ENCODE measurements at regions not wholly inside any gene's neighbourhood (a gene's known extent, or its start where the extent isn't known, plus 50 kb on each side); places are given as distances from the start of the nearest gene placed in this dataset.

DNA sequence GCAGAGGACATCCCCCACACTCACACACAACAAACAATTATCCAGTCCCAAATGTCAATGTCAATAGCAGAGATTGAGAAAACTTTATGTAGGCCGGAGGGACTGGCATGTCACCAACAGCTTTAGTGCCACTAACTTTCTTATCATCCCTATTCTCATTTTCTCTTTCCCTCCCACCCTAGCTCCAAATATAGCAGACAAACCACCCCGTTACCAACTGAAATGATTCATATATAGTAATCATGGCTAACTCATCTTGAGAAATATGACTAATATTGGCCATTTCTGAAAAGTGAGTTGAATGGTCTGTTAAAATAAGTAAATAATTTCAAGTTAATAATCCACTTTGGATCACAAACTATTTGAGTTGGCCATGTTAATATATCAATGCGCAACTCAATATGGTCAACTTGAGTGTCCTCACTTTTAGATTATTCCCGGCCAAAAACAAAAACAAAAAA is 242.1 kb upstream of the RND3 start:
- no peak overlapping the region for H3K9ac ChIP-seq (ENCODE audit: low read length)
- no peaks in the 10 kb centered on the region for H3K79me2 ChIP-seq (ENCODE audit: low read length)
- no peaks in the 10 kb centered on the region for H3K36me3 ChIP-seq (replicated peaks; ENCODE audit: insufficient read depth, low read length)
- no peaks in the 10 kb centered on the region for H4K20me1 ChIP-seq (ENCODE audit: insufficient read depth, low read length)
- H3K9me2 ChIP-seq (replicated peaks; ENCODE audit: insufficient read depth, low read length), result no peaks in the 10 kb centered on the region
- no peak overlapping the region for H2AFZ ChIP-seq (ENCODE audit: low read length)
- no peak overlapping the region for H3K4me2 ChIP-seq (ENCODE audit: low read depth, low read length)
- no peak for DNase-seq
- no peak overlapping the region for H3K4me3 ChIP-seq (ENCODE audit: low read length)
- H3K9me3 ChIP-seq (replicated peaks; ENCODE audit: insufficient read depth, low read length), result no peaks in the 10 kb centered on the region
- H3K4me1 ChIP-seq (ENCODE audit: low read length), result no peaks in the 10 kb centered on the region
- H3F3A ChIP-seq (ENCODE audit: insufficient read depth, low read length), result no peaks in the 10 kb centered on the region
- H3K27me3 ChIP-seq (replicated peaks; ENCODE audit: insufficient read depth, low read length), result no peaks in the 10 kb centered on the region
- no peak overlapping the region for H3K27ac ChIP-seq (ENCODE audit: low read length)
- TF ChIP-seq EZH2 (optimal IDR thresholded peaks at IDR 0.05; ENCODE audit: low read depth, low read length) (no peak), EZH2phosphoT487 (IDR thresholded peaks at IDR 0.05; ENCODE audit: low read length) (no peak)
- TF ChIP-seq, protein P1, sequence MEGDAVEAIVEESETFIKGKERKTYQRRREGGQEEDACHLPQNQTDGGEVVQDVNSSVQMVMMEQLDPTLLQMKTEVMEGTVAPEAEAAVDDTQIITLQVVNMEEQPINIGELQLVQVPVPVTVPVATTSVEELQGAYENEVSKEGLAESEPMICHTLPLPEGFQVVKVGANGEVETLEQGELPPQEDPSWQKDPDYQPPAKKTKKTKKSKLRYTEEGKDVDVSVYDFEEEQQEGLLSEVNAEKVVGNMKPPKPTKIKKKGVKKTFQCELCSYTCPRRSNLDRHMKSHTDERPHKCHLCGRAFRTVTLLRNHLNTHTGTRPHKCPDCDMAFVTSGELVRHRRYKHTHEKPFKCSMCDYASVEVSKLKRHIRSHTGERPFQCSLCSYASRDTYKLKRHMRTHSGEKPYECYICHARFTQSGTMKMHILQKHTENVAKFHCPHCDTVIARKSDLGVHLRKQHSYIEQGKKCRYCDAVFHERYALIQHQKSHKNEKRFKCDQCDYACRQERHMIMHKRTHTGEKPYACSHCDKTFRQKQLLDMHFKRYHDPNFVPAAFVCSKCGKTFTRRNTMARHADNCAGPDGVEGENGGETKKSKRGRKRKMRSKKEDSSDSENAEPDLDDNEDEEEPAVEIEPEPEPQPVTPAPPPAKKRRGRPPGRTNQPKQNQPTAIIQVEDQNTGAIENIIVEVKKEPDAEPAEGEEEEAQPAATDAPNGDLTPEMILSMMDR (IDR thresholded peaks at IDR 0.05; ENCODE audit: low read length), result no peak

DNA sequence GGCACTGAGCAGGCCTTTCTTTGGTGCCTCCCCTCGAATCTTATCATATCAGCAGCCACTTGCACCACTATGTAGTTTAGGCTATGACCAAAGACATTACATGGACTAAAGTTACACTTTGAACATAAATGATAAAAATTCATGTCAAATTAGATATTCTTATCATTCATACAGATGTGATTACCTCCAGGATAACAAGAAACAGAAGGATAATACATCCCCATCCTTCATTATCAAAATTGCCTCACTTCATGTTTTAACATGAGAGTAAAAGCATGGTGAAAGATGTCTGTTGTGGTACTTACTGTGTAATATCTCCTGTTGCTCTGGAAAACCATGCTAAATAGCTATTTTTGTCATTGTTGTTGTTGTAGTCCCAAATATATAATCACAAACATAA is 230.8 kb upstream of the RND3 start:
- Histone ChIP-seq H3K36me3 (replicated peaks; ENCODE audit: insufficient read depth, low read length) (no peaks in the 10 kb centered on the region), H3K79me2 (ENCODE audit: low read length) (no peaks in the 10 kb centered on the region), H3K9ac (ENCODE audit: low read length) (no peak overlapping the region), H3K9me2 (replicated peaks; ENCODE audit: insufficient read depth, low read length) (no peaks in the 10 kb centered on the region), H3K4me2 (ENCODE audit: low read depth, low read length) (no peak overlapping the region), H3K27me3 (replicated peaks; ENCODE audit: insufficient read depth, low read length) (no peaks in the 10 kb centered on the region), H3K4me1 (ENCODE audit: low read length) (no peaks in the 10 kb centered on the region), H3K27ac (ENCODE audit: low read length) (no peak overlapping the region), H3K4me3 (ENCODE audit: low read length) (no peak overlapping the region), H2AFZ (ENCODE audit: low read length) (no peak overlapping the region), H4K20me1 (ENCODE audit: insufficient read depth, low read length) (no peaks in the 10 kb centered on the region), H3K9me3 (replicated peaks; ENCODE audit: insufficient read depth, low read length) (no peaks in the 10 kb centered on the region), H3F3A (ENCODE audit: insufficient read depth, low read length) (no peaks in the 10 kb centered on the region)
- TF ChIP-seq EZH2phosphoT487 (IDR thresholded peaks at IDR 0.05; ENCODE audit: low read length) (no peak), EZH2 (optimal IDR thresholded peaks at IDR 0.05; ENCODE audit: low read depth, low read length) (no peak)
- no peak for DNase-seq

DNA sequence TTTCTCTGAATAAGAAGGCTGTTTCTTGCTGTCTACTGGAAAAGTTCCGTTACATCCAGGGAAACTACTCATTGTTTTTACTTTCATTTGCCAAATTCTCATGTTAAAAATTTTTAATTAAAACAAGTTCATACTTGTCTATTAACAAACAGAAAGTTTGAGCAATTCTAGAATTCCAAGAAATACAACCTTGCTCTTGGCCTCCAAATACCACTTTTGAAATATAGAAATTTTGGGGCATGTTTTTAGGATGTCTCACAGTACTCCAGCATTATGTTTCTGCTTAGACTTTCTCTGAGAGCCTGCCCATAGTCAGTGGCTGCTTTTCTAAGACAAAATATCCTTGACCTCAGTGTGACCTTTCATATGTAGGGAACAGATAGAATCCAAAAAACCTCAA is 228.7 kb upstream of the RND3 start:
- Histone ChIP-seq H3K79me2 (ENCODE audit: low read length) (no peaks in the 10 kb centered on the region), H3K27ac (ENCODE audit: low read length) (no peak overlapping the region), H3K9me2 (replicated peaks; ENCODE audit: insufficient read depth, low read length) (no peaks in the 10 kb centered on the region), H3K4me3 (ENCODE audit: low read length) (no peak overlapping the region), H3K4me1 (ENCODE audit: low read length) (no peaks in the 10 kb centered on the region), H3F3A (ENCODE audit: insufficient read depth, low read length) (no peaks in the 10 kb centered on the region), H3K27me3 (replicated peaks; ENCODE audit: insufficient read depth, low read length) (no peaks in the 10 kb centered on the region), H3K9ac (ENCODE audit: low read length) (no peak overlapping the region), H3K4me2 (ENCODE audit: low read depth, low read length) (no peak overlapping the region), H4K20me1 (ENCODE audit: insufficient read depth, low read length) (no peaks in the 10 kb centered on the region), H3K36me3 (replicated peaks; ENCODE audit: insufficient read depth, low read length) (no peaks in the 10 kb centered on the region), H2AFZ (ENCODE audit: low read length) (no peak overlapping the region), H3K9me3 (replicated peaks; ENCODE audit: insufficient read depth, low read length) (no peaks in the 10 kb centered on the region)
- no peak for DNase-seq
- TF ChIP-seq, protein P1 (IDR thresholded peaks at IDR 0.05; ENCODE audit: low read length), result no peak
- TF ChIP-seq EZH2 (optimal IDR thresholded peaks at IDR 0.05; ENCODE audit: low read depth, low read length) (no peak), EZH2phosphoT487 (IDR thresholded peaks at IDR 0.05; ENCODE audit: low read length) (no peak)

DNA sequence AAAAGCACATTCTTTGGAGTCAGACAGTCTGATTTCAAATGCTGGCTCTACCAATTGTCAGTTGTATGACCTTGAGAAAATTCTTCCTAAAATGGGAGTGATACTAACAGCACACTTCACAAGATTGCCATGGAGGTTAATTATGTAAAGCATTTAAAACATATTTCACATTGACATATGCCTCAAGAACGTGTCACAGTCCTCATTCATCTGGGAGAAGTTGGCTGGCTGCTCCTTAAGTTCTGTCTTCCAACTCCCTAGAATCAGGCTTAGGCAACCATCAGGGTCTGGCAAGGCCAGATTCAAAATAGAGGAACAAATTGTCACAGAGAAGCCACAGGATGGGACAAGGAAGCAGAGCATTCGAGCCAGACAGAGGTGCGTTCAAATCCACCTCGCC is 228.0 kb upstream of the RND3 start:
- Histone ChIP-seq H3F3A (ENCODE audit: insufficient read depth, low read length) (no peaks in the 10 kb centered on the region), H2AFZ (ENCODE audit: low read length) (no peak overlapping the region), H3K9me3 (replicated peaks; ENCODE audit: insufficient read depth, low read length) (no peaks in the 10 kb centered on the region), H3K36me3 (replicated peaks; ENCODE audit: insufficient read depth, low read length) (no peaks in the 10 kb centered on the region), H3K79me2 (ENCODE audit: low read length) (no peaks in the 10 kb centered on the region), H4K20me1 (ENCODE audit: insufficient read depth, low read length) (no peaks in the 10 kb centered on the region), H3K9ac (ENCODE audit: low read length) (no peak overlapping the region), H3K4me1 (ENCODE audit: low read length) (no peaks in the 10 kb centered on the region), H3K9me2 (replicated peaks; ENCODE audit: insufficient read depth, low read length) (no peaks in the 10 kb centered on the region), H3K4me2 (ENCODE audit: low read depth, low read length) (no peak overlapping the region), H3K4me3 (ENCODE audit: low read length) (no peak overlapping the region), H3K27me3 (replicated peaks; ENCODE audit: insufficient read depth, low read length) (no peaks in the 10 kb centered on the region), H3K27ac (ENCODE audit: low read length) (no peak overlapping the region)
- TF ChIP-seq EZH2phosphoT487 (IDR thresholded peaks at IDR 0.05; ENCODE audit: low read length) (no peak), EZH2 (optimal IDR thresholded peaks at IDR 0.05; ENCODE audit: low read depth, low read length) (no peak)
- TF ChIP-seq, protein P1 (IDR thresholded peaks at IDR 0.05; ENCODE audit: low read length), result no peak
- no peak for DNase-seq
